ENCODE measurements at regions not wholly inside any gene's neighbourhood (a gene's known extent, or its start where the extent isn't known, plus 50 kb on each side); places are given as distances from the start of the nearest gene placed in this dataset.

DNA sequence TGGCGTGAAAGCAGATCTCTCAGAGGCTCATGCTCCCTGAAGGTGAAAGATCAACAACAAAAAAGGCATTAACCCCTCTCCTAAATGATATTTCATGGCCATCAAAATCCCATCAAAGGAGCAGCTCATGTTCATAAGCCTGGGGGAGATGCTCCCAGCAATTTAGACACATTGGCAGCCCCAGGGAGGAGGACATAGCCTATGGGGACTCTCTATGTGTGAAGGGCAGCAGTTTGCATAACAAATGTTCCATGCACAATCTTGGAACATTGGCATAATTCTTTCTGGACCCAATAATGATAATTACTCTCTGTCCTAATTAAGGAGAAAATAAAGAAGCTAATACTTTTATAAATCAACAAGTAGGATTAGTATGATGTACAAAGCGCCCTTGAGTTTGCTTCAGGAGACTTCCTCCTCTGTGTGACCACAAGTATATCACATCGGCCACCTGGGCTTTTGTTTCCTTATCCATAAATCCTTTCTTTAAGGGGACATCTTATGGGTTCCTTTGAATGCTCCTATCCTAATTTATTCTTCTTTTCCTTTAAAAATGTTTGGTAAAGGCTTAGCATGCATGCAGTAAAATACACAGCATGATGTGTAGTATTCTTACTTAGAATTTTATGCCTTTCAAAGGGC lies 161.9 kb upstream of the PLEKHG7 start:
- TF ChIP-seq ZFX (IDR thresholded peaks at IDR 0.05) (no peak), CTCF (conservative IDR thresholded peaks at IDR 0.05) (no peak)
